ENCODE measurements at regions not wholly inside any gene's neighbourhood (a gene's known extent, or its start where the extent isn't known, plus 50 kb on each side); places are given as distances from the start of the nearest gene placed in this dataset.

DNA sequence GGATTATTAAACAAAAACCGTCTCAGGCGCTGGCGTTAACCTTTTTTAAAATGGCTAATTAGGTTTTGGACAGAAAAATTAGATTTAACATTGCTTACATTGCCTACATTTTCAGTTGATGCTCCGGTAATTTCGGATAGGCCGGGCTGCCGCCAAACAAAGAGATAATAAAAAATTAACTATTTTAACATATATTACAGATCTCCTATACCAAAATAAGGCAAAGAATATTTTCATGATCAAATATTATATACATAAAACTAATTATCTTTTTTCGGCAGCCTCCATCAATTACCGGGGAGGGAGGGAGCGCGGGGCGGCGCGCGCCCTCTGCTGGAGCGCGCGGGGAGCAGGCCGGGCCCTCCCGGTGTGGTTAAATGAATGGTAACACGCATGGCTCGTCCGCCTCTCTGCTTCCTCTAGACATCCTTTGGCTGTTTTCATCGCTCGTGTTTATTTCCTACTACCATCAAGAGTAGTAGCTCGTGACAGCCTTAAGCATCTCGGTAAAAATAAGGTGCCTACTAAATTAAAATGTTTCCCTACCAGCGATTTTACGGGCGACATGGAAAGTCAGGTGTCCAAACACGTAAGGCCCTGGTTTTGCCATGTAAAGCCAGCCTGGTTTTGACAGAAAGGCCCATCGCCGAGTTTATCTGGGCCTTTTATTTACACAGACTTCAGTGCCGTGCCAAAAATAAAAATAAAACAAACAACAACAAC is 52.4 kb upstream of the TMEM33 start (continued):
- TF ChIP-seq, protein P1, sequence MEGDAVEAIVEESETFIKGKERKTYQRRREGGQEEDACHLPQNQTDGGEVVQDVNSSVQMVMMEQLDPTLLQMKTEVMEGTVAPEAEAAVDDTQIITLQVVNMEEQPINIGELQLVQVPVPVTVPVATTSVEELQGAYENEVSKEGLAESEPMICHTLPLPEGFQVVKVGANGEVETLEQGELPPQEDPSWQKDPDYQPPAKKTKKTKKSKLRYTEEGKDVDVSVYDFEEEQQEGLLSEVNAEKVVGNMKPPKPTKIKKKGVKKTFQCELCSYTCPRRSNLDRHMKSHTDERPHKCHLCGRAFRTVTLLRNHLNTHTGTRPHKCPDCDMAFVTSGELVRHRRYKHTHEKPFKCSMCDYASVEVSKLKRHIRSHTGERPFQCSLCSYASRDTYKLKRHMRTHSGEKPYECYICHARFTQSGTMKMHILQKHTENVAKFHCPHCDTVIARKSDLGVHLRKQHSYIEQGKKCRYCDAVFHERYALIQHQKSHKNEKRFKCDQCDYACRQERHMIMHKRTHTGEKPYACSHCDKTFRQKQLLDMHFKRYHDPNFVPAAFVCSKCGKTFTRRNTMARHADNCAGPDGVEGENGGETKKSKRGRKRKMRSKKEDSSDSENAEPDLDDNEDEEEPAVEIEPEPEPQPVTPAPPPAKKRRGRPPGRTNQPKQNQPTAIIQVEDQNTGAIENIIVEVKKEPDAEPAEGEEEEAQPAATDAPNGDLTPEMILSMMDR (IDR thresholded peaks at IDR 0.05 in 2 of 3, conservative IDR thresholded peaks at IDR 0.05 in 1 of 3; ENCODE audit: borderline replicate concordance in 1 of 3, insufficient read depth in 1 of 3, low read depth in 2 of 3, low read length in 2 of 3): peak; percentile 71 to 96 (median 85)
- no peak for TF ChIP-seq FOSL1 (IDR thresholded peaks at IDR 0.05; ENCODE audit: low read depth)

DNA sequence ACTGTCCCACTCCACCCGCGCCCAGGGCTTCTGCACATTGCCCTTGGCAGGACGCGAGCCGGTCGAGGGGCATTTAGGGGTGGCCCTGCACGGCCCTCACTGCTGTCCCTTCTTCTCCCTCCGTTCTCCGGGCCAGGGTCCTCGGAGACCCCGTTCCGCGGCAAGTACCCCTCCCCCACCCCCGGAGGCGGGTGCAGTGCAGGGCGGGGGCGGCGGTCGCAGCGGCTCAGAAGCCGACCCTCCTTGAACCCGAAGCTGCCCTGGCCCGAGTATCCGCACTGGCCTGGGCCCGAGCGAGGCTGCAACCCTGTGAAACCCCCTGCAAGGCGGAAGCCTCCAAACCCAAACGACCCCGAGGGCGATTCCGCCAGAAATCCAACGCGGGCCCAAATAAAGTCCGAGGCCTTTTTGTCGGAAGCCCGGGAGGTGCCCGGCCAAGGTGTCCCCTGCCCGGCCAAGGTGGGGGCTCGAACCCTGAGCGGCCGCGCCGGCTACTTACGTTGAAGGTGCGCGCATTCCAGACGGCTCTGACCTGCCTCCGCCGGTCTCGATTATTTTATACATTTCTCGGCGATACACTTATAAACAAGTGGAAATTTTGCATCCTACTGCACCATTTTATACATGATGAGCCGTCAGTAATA is 53.1 kb upstream of the TMEM33 start:
- Histone ChIP-seq H3K79me2 (ENCODE audit: insufficient read depth, low read length) (no peaks in the 10 kb centered on the region), H2AFZ (ENCODE audit: low read depth, low read length, poor library complexity, severe bottlenecking) (peak overlapping the region; percentile 95), H3K27ac (ENCODE audit: low read depth, low read length) (no peak overlapping the region), H3K27me3 (ENCODE audit: insufficient read depth, low read length) (no peaks in the 10 kb centered on the region), H3K4me1 (ENCODE audit: control insufficient read depth in 1 of 2, insufficient read depth in 2 of 2, low read length in 2 of 2) (no peaks in the 10 kb centered on the region), H3K9me2 (ENCODE audit: insufficient read depth) (no peaks in the 10 kb centered on the region), H4K20me1 (ENCODE audit: insufficient read depth) (no peaks in the 10 kb centered on the region), H3K9me3 (ENCODE audit: control insufficient read depth in 1 of 2, insufficient read depth in 1 of 2, low read depth in 1 of 2, low read length in 2 of 2) (no peaks in the 10 kb centered on the region), H3K4me2 (ENCODE audit: low read length) (no peak overlapping the region), H3K36me3 (ENCODE audit: control insufficient read depth in 1 of 2, insufficient read depth in 2 of 2, low read length in 2 of 2) (no peaks in the 10 kb centered on the region), H3K4me3 (replicated peaks in 1 of 2; ENCODE audit: low read depth in 1 of 2, low read length in 2 of 2) (no peak overlapping the region), H3K9ac (ENCODE audit: low read length) (no peak overlapping the region)
- no TSS peak for BruUV-seq (replicated peaks)
- POLR2A ChIA-PET: no interaction called here
- no peak for TF ChIP-seq YY1 (IDR thresholded peaks at IDR 0.05; ENCODE audit: extremely low read depth, insufficient replicate concordance, low read depth, low read length)
- no peak for TF ChIP-seq POLR2AphosphoS5 (IDR thresholded peaks at IDR 0.05; ENCODE audit: low read depth, low read length)
- TF ChIP-seq, protein P2, sequence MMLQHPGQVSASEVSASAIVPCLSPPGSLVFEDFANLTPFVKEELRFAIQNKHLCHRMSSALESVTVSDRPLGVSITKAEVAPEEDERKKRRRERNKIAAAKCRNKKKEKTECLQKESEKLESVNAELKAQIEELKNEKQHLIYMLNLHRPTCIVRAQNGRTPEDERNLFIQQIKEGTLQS (IDR thresholded peaks at IDR 0.05): no peak
- no peak for TF ChIP-seq ZNF274 (IDR thresholded peaks at IDR 0.05; ENCODE audit: low read depth, low read length)
- TF ChIP-seq, protein P3, sequence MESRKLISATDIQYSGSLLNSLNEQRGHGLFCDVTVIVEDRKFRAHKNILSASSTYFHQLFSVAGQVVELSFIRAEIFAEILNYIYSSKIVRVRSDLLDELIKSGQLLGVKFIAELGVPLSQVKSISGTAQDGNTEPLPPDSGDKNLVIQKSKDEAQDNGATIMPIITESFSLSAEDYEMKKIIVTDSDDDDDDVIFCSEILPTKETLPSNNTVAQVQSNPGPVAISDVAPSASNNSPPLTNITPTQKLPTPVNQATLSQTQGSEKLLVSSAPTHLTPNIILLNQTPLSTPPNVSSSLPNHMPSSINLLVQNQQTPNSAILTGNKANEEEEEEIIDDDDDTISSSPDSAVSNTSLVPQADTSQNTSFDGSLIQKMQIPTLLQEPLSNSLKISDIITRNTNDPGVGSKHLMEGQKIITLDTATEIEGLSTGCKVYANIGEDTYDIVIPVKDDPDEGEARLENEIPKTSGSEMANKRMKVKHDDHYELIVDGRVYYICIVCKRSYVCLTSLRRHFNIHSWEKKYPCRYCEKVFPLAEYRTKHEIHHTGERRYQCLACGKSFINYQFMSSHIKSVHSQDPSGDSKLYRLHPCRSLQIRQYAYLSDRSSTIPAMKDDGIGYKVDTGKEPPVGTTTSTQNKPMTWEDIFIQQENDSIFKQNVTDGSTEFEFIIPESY (IDR thresholded peaks at IDR 0.05; ENCODE audit: extremely low read depth, insufficient replicate concordance, low read length): no peak
- no peak for TF ChIP-seq RAD21 (IDR thresholded peaks at IDR 0.05; ENCODE audit: low read depth)
- no peak for TF ChIP-seq EZH2 (IDR thresholded peaks at IDR 0.05)
- no peak for TF ChIP-seq SP1 (IDR thresholded peaks at IDR 0.05; ENCODE audit: low read depth)
- TF ChIP-seq POLR2A (IDR thresholded peaks at IDR 0.05; ENCODE audit: borderline replicate concordance, extremely low read depth, insufficient read depth, insufficient read length): no peak
- TF ChIP-seq TCF7L2 (IDR thresholded peaks at IDR 0.05; ENCODE audit: borderline replicate concordance, extremely low read depth, insufficient read depth, insufficient read length): no peak
- no peak for DNase-seq (ENCODE audit: low read depth, low spot score)
- ATAC-seq: no peak
- CTCF ChIA-PET: interaction anchor here (0.6 kb wide), 1 partner anchor 624 kb away, joined by 3 read pairs; no protein-coding TSS in a partner anchor
- intact Hi-C loops (cut with micrococcal nuclease): loop anchor here (1.0 kb wide), 1 partner anchor 189 kb away; no protein-coding TSS in a partner anchor
- RAD21 ChIA-PET (ENCODE audit: low non-redundant PET in 1 of 2, low total read pairs in 2 of 2, uncharacterized antibody in 2 of 2, unreplicated experiment in 2 of 2): no interaction called here

Measured in HCT116 (cell line).